NOMO-1 (cell line): ENCODE measurements at regions not wholly inside any gene's neighbourhood (a gene's known extent, or its start where the extent isn't known, plus 50 kb on each side); places are given as distances from the start of the nearest gene placed in this dataset.
A peak's percentile ranks its signal among the peaks of the same experiment; 100 is the strongest.

Source experiments
- DNase-seq, 2 experiments: peaks; one replicate each; lab custom pipeline; 2025; ENCODE audit not compliant: unreplicated experiment in 2 of 2; lab: John Stamatoyannopoulos, UW

DNA sequence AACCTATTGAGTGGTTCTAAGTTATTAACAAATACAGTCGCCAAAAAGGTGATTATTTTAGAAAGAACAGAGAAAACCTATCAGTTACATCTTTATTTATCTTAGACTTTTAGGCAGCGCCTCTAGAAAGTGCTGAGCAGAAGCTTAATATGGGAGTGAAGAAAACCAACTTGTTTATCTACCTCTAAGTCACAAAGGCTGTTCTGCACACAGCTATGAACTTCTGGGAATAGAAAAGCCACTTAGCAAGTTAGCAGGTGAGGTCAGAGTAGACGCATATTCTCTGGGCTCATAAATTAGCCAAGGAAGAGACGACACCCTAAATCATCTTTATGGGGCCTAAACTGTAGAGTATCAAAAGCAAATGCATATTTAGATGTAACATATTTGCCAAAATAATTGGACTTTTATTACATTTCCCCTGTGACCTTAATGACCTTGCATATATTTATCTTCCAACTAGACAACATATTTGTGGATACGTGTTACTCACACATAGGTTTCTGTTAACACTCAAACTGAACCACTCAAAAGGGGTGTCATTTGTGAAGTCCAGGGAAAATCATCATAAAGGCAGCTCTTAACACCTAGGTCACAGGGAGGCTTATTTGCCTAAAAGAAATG lies 267.1 kb downstream of the ADGB start:
- DNase-seq, result no peak

DNA sequence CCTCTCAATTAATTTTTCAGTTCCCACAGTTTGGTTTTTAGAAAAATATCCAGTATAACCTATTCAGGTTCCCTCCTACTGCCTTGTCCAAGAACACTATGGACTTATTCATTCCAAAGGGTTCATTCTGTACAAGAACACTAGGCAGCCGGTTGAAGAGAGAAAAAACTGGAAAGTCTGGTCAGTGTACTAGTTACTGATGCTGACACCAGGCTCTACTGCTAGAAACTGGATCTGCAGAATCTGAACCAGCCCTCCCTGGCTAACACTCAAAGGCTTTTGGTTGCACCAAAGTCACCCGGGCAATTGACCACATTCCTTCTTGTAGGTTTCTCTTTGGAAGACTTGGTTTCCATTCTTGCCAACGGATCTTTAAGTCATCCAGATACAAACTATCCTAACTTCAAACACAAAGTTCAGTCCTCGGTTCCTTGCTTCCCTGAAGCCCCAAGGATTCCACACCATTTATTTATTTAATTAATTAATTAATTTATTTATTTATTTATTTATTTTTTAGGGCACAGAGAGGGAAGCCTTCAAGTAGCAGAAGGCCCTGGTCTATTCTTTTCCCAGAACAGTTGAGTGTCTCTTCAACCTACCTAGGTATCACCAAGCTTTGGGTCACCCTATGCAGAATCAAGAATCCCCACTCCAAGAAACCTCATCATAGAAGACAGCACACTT lies 268.1 kb downstream of the ADGB start:
- DNase-seq, result no peak

DNA sequence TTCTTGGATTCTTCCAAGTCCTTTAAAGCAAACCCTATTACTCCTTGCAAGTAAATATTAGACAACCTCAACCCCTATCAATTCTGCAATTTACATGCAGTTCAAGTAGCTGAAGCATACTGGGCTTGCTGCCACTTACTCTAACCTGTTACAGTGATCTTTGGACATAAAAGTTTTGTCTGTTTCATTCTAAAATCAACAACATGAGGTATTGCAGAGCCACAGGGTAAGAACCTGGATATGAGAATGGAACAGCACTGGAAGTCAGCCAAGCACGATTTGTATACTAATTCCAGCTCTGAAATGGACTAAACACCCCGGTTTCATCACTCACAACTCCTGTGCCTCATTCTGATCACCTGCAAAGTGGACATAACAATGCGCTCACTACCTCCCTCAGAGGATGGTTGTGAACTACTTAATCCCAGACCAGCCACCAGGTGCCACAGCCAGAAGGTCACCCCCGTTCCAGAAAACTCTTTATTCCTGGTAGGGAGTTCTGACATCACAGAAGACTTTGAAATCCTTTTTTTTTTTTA lies 270.0 kb downstream of the ADGB start:
- no peak for DNase-seq

DNA sequence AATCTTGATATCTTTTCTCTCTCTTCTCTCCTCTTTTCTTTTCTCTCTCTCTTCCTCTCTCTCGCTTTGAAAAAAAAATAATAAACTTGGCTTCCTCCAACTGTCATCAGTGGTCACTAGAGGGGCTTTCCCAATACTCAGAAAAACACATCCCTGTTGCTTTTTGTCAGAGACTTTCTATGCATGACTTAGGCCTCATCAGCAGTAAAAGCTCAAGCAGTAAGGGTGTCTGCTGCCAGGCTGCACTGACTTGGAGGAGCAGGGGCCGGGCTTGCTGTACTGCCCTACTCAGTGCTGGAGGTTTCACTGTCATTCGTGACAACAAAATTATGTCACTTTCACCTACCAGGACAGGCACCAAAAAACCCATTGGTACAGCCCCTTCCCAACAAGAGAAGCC lies 272.0 kb downstream of the ADGB start:
- DNase-seq, result peak in 1 of 2 experiments; percentile 40

DNA sequence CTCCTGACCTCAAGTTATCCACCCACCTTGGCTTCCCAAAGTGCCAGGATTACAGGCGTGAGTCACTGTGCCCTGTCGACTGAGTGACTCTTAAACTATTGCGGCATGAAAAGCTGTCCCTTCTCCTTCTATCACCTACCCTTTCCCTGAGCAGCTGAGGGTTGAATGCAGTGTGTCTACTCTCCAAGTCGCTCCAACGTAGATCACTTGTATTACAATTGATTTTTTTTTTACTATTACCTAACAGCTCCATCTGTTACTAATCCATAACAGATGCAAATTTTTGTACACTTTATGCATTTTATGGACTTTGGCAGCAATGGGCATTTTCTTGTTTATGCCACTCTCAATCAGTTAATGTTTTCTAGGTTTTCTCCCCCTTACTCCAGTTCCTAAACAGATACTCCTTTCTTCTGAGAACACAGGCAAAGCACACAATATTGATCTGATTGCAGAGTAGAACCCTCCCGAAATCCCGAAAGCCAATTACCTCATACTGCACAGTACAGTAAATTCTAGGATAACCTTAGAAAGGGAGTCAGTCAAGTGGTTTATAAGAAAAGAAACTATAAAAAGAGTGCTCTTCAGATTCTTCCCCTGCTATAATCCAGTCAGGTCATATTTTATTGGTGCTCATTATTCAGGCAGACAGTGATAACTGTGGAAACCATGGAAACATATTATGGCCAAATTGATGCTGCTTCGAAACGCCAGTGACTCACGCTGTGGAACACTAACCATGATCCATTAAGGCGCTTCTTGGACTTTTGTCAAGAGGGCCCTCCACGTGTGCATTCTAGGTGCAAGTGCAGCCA lies 273.0 kb downstream of the ADGB start:
- no peak for DNase-seq

DNA sequence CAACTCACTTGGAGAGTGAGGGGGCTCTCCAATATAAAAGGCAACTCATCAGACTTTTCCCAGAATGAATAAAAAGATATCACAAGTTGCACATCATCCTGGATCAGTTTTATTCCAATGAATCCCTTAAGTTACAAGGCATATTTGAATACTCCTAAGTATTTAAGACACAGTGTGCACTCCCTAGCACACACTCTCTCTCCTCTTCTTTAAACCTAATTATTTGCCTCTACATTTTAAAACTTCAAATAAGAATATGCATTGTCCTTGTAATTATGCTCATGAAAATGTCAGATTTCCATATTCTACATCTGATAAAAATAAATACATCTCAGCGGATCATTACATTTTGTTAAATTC lies 273.6 kb downstream of the ADGB start:
- DNase-seq, result no peak

DNA sequence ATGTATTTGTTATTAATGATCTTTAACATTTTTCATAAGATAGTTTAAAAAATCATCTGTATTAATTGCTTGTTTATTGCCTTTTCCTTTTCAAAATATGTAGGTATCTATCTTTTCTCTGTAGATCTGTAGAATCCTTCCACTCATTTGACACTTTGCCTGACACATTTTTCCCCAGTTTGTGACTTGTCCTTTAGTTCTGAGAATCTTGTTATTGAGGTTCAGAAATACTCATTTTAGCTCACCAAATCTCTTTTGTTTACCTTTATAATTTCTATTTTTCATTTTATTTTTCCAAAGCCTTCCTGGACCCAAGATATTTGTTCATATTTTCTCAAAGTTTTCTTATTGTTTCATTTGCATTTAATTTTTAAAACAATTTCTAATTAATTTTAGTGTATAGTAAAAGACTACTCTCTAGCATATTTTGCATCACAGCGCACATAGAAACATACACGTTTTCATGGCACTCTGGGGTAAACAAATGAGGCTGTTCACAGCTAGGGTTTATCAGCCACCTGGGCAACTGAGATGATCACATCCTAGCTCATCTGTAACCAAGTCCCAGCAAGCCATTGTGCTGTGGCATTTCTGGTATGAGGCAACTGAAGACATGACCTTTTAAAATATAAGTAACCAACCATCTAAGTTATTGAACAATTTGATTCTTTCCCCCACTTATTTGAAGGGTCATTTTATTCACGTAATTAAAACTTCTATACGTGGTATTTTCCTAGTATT lies 275.7 kb downstream of the ADGB start:
- DNase-seq, result no peak

DNA sequence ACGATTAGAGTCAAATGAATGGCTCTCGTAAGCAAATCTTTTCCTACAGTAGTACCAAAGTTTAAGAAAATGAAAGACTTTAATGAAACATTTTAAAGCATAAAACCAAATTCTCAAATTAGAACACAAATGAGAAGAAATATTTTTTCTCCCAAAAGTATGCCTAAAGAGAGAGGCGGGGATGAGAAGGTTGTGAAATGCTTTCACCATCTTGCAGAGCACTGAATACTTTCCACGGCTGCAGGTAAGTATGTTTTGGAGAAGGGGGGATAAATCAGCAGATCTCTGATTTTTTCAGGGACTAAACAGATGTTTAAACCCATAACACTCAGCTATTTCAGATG lies 277.1 kb downstream of the ADGB start:
- no peak for DNase-seq

DNA sequence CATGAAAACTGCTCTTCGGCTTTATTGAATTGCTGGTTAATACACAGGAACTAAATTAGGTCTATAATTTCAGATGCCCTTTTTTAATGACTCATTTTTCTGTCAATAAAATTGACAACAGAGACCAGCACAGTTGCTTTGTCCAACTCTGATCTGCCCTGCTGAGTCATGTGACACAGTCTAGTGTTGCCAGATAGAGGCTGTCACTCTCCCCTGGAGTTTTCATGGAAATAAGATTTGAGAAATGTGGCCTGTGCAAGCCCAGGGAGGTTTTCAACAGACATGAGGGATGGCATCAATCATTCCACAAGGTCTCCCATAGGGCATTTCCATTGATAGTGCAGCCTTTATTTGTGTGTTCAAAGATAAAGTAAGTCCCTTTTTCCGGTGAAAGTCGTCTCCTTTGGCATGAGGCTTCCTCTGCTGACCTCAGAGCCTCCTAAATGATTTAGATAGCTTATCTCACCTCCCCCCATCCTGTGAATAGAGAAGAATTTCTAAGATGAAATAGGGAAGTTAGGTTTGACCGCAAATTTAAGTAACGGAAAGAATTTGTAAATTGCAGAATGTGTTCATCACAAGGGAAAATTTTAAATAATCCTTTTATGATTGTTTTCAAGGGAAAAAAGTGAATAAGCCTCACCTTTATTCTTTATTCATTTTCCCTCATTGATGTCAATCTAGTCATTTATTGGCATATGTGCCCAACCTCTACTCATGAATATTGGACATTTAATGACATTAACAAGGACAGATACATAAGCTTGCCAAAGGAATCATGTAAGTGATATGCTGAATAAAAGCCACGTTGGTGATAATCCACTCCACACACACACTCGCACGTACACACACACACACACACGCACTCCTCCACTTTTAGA lies 277.7 kb downstream of the ADGB start:
- peak; percentile 88 to 93 for DNase-seq

DNA sequence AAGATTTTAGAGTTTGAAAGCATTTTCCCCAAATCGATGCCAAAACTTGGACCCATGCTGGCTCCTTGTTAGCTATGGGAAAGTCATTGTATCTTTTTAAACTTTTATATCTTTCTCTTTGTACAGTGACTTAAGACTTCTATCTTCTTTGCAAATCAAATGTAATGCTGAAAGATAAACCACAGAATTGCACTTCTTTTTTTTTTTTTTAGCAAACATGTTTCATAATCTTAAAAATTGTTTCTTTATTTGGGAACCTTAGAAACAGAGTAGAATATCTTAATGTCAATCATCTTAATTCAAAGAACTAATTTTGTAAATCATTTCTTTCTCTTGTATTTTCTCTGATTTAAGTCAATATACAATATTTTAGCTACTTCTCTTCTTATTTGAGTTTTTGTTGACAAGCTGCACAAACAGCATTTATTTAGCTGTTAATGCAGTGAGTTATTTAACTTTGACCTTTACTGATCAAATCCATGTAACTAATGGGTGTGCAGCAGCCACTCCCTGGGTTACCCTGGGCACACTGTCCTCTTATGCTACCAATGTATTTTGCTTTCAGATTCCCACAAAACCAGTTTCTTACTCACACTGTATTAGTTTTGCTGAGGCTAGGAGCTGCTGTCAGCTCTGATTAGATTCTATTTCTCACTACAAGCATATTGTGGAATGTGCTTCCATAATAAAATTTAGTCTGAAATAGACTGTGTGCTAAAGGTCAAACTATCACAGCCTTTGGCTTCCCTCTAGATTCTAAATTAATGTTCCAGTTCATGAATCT lies 279.6 kb downstream of the ADGB start:
- DNase-seq, result peak in 1 of 2 experiments; percentile 67

DNA sequence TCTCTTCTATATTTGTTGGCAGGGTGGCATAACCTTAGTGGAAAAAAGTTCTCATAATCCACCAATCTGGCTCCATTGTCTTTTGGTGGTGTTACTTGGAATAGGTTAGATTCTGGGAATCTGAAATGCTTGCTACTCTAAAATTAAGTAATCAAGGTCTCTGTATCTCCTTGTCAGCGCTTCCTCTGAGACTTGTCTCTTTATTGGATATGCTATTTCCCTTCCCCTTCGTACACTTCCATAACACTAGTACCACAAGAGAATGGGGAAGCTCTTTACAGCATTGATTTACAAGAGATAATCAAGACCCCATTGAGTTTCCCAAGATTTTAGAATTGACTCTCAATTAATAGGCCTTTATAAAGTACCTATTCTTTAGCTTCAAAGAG lies 280.2 kb downstream of the ADGB start:
- DNase-seq, result peak in 1 of 2 experiments; percentile 57

DNA sequence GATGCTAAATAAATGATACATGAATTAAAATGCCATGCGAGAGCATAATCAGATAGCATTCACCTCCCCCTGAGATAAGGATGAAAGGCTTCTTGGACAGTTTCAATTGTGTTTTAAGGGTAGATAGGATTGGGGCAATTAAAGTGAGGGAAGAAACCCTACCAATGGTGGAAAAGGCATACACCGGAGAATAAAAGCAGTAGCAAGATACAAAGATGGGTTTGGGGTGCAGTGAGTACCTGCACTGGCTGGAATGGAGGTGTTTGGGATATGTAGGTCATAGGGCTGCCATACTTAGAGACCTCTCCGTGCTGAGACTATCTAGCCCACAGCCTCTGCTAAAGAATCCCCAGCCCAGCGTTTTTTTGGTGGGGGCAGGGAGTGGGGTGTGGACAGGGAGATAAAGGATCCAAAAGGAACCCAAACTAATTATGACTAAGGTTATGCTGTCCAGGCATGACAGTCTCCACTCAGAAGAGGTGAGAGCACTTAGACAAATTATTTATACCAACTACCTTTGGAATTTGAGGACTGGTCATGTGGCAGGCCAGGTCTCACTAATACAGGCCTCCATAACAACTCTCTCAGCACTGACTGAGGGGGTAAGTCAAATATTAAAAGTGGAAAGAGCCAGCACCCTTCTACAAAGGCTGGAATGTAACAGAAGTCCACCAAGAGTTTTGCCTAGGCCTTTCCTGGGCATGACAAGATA lies 280.8 kb downstream of the ADGB start:
- no peak for DNase-seq

DNA sequence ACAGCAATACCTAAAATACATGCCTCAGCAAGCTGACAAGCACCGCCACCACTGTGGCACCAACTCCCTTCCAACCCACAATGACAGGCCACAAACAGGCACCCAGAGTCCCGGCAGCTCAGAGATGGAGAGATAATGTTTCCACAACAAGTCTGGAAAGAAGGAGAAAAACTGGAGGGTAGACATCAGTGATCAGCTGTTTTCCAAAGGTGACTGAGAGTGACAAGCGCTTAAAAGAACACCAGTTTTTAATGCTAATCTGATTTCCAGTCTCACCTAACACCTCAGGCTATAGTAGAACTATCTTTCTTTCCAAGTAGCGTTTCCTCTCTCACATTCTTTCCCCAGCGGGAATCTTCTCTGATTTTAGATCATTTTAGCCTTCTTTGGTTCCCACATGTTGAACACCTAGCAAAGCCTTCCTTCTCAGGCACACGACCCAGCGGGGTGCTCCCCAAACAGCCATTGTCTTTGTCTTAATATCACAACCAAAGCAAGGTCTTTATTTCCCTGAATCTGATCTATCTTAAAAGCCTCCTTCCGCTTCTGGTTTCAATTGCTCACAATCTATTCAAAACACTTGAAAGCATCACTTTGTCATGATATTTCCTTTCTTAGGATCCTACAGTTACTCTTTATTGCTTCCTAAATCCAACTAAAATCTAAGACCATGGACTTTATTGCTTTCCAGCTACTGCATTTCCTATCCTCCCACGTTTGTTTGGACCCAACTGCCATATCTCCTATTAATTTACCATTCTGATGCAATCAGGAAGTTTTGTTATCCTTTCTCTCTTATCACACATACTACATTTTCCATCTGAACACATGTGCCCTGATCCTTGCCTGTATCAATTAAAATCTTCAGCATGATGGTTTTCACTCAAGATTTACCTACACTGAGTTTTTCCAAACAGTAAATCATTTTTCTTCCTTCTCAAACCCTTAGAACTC lies 282.7 kb downstream of the ADGB start:
- no peak for DNase-seq

DNA sequence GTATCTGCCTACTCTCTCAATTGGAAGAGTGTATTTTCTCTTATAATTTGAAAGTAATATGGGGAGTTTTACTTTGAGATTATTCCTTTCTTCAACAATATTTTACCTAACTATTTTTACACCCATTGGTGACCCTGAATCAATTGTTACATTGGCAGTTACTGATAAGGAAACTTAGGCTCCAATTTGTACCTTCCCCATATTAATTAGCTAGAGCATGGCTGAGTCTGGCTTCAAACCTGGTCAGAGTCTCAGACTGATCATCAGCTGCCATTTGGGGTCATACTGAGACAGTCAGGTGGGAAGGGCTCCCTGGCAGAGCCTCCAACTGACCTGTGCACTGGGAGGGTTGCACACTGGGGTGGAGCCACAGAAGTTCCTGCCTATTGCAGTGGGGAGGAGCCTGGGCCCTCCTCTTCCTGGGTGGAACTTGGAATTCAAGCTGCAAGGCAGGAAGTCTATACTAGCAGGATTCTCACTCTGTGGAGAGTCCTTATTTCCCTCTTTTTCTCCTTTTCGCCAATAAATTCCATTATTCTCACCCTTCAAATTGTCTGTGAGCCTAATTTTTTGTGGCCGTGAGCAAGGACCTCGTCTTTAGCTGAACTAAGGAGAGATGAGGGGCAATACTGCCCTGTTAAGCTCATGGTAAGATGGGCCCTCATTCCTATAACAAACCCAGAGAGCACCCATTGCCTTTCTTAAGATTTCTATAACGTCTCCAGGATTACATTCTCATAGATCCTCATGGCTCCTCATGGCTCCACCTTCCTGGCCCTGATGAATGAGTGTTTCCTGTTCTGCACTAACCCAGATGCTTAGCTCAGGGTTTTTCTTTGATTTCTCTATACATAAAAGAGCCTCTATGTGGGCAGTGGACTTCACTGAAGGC lies 285.1 kb downstream of the ADGB start:
- no peak for DNase-seq

DNA sequence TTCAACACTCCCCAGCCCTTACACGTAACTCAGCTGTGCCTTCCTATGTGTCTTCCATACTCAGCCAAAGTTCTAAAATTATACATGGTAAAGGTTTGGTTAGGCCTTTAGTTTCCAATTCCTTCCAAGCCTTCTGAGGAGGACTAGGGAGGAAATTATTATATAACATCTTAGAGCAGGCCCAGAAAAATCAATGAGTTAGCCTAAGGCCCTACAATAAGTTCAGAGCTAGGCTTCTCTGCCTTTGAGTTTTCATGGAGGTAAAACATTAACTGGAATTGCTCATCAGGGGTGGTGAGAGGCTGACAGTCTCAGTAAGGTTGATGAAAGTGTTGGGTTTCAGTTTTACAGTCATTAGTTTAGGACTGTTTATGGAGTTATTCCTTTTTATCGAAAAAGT lies 286.0 kb downstream of the ADGB start:
- no peak for DNase-seq

DNA sequence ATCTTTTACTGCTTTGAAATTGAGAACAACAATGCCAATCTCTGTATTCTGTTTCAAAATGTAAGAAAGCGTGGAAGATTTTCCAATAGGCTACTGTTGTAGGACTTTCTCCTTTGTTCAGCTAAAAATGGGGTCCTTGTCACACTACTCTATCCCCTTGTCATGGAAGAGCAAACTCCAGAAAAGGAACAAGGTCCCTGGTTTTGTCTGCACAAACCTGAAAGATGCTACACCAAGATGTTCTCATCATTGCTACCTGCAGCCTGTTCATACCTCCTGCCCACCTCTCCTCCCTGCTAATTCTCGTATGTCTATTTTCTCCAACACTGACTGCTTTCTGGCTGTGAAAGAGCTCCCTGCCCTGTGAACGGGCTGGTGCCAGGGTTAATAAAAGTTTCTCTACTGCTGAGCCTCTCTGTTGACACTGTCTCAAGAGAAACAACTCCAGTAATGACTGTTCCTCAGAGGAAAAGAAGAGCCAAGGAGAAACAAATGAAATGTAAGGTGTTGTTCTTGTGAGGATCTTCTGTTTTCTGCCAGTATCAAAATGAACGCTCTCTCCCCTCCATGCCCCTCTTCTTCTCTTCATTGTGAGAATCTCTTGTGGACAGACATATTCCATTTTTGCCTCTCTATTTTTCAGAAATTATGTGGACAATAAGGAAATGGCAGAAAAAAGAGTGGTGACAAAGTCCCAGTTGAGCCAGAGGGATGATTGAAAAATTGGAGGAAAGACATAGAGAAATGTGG lies 287.1 kb downstream of the ADGB start:
- no peak for DNase-seq
